GM13976 (cell line): ENCODE measurements at regions not wholly inside any gene's neighbourhood (a gene's known extent, or its start where the extent isn't known, plus 50 kb on each side); places are given as distances from the start of the nearest gene placed in this dataset.

Experiments used
- DNase-seq: peaks from one replicate; pipeline ENCODE4 v3.0.0; 2012; ENCODE audit warnings: low spot score
- CTCF ChIP-seq: IDR thresholded peaks from 2 replicates; pipeline ENCODE4 v1.5.1; 2012; ENCODE audit warnings: borderline replicate concordance, mild to moderate bottlenecking; ENCODE audit not compliant: insufficient read depth; ENCODE audit errors: extremely low read depth, missing control alignments, control extremely low read depth
- in situ Hi-C: fragments of 300-500 bp; cut with MboI; formaldehyde crosslinking; loops from one replicate; pipeline ENCODE4 v1.12.0; 2022; ENCODE audit warnings: low sequenced_read_pairs, mixed read lengths, inconsistent platforms; ENCODE audit not compliant: unreplicated experiment

DNA sequence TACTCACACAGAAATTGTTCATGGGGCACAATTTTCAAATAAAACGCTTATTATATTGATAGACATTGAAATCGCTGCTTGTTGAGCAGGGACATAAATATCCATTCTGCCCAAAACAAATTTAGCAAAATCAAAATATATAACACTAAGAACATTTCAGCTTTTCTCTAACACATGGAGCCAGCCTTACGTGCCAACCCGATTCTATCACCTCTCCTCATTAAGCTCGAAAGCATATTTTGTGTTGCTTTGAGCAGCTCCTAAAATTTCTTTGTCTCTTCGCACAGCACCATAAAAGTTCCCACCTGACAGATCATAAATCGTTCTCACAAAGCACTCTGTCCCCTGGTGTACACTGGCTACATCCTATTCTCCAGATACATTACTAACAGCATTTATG, 1034.4 kb upstream of the KLHL29 start:
- in situ Hi-C loops: no loop called here
- no peak for DNase-seq
- TF ChIP-seq CTCF: no peak

DNA sequence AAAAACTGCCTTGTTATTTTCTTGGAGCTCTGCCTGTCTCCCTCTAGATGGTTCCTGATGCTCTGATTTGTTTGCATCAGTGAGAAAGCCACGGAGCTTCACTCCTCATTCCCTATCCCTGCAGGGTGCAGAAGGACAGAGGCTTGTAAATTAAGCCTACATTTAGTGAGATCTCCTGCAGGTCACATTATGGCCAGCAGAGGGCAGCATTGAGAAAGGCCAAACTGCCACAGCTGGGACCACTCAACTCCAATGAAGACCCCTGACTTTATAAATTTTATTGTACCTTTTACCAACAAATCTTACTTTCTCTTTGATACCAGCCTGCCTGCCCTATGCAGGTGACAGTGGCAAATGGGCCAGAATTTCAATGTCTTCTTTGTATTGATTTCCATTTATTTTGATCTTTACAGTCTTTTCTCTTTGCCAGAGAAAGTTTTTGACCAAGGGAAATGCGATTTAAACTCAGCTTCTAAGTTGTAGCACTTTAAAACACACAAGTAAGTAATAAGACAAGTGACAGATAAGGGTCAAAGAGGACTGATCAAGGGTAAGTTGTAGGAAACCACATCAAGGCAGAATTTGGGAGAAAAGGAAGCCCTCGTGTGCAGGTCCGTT, 1029.1 kb upstream of the KLHL29 start:
- TF ChIP-seq CTCF: peak; percentile 84
- in situ Hi-C loops: no loop called here
- peak; percentile 24 for DNase-seq

- no peak for DNase-seq
- in situ Hi-C loops: no loop called here
- TF ChIP-seq CTCF: no peak
Measured at GRCh38 chr2:22359071-22359672, 1025.8 kb upstream of the KLHL29 start.

- no peak for DNase-seq
- in situ Hi-C loops: no loop called here
- TF ChIP-seq CTCF: no peak
Measured at GRCh38 chr2:22360735-22361374, 1024.1 kb upstream of the KLHL29 start.

GRCh38 chr2:22361571-22361970, 1023.4 kb upstream of the KLHL29 start:
- in situ Hi-C loops: no loop called here
- TF ChIP-seq CTCF: no peak
- no peak for DNase-seq

- no peak for DNase-seq
- in situ Hi-C loops: no loop called here
- TF ChIP-seq CTCF: no peak
Measured at GRCh38 chr2:22375096-22375495, 1009.9 kb upstream of the KLHL29 start.
